GM15510 (cell line): ENCODE measurements at regions not wholly inside any gene's neighbourhood (a gene's known extent, or its start where the extent isn't known, plus 50 kb on each side); places are given as distances from the start of the nearest gene placed in this dataset.

Experiments used
- POLR2A ChIP-seq: IDR thresholded peaks from 3 replicates; pipeline ENCODE4 v1.6.1; 2011; ENCODE audit warnings: borderline replicate concordance; ENCODE audit not compliant: insufficient read length; ENCODE audit errors: extremely low read depth

DNA sequence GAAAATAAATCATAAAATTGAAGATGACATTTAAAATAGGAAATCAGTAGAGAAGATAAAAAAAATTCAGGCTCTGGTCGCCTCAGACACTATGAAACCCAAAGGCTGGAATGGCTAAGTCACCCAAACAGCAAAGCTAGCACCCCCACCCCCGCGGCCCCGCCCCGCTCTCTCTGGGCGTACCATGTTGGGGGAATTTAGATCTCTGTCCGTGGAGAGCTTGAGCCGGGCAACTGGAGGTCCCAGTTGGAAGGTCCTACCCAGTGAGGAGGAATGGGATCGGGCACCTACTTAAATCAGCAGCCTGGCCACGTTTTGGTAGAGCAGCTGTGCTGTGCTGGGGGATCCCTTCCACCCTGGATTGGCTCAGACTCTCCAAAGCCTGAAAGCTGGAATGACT, 150.6 kb upstream of the ANKRD55 start:
- TF ChIP-seq POLR2A, result no peak

DNA sequence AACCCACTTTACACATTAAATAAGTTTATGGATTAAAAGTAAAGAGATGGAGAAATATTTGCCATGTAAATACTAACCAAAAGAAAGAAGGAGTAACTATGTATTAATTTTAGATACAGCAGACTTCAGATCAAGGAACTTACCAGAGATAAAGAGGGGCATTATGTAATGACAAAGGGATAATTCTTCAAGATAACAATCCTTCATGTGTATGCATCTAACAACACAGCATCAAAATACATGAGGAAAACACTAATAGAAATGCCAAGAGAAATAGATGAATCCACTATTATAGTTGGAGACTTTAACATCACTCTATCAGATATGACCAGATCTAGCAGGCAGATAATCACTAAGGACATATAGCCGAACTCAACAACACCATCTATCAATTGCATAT, 149.8 kb upstream of the ANKRD55 start:
- TF ChIP-seq POLR2A, result no peak

DNA sequence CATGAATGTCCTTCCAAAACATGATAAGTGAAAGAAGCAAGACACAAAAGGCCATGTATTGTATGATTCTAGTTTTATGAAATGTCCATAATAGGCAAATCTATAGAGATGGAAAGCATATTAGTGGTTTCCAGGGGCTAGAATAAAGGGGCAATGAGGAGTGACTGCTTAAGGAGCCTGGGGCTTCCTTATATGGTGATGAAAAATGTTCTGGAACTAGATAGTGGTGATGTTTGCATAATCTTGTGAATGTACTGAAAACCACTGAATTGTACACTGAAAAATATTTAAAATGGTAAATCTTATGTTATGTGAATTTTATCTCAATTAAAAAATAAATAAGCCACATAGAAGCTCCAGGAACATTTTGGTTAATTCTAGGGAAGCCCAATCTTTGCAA, 144.4 kb upstream of the ANKRD55 start:
- no peak for TF ChIP-seq POLR2A

DNA sequence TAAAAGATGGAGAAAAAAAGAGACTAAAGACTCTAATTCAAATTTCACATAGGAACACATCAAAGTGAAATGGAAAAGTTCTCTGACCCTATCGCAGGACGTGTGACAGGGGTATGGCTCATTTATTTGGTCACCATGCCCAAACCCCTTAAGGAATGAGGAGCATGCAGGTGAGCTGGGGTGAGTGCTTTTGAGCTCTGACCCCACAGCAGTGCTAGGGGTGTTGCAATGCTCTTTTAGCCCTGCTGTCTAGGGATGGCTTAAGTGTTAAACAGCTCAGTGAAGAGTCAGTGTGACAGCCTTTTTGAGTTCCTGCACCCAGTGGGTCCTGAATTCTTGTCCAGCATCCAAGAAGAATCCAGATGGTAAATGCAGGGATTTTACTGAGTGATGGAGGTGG, 143.0 kb upstream of the ANKRD55 start:
- no peak for TF ChIP-seq POLR2A

DNA sequence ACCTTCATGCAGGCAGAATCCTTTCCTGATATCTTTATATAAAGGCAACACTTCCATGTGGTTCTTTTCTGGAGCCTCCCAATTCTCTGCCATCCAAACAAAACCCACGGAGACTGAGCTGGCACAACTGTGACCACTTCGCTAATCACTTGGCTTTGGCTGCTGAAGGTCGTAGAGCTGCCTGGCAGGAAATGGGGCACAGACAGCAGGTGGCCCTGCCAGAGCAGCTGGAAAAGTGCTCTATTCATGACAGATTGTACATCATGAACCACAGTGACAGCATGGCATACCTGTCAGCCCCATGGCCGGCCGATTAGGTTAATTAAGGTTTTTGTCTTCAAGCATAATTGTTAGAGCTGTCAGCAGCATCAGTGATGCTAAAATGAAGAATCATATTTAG, 141.9 kb upstream of the ANKRD55 start:
- TF ChIP-seq POLR2A, result no peak

DNA sequence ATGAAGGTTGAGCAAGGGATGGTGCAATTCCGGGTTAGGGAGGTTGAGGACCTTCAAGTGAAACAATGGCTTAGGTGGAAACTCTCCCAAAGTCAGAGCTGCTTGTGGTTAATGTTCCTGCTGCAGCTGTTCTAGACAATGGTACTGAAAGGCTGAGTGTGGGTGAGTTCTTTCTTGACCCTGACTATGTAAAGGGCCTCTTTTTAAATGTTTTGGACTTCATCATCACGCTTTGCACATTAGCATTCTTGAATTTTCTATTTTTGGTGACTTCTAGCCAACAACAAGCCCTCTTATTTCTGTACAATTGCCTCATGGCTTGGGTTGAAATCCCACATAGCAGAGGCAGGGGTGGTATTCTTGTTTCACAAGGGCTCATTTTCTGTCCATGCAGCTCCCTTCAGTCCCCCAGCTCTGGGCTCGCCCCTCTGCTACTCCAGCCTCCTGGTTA, 136.3 kb upstream of the ANKRD55 start:
- TF ChIP-seq POLR2A, result no peak

DNA sequence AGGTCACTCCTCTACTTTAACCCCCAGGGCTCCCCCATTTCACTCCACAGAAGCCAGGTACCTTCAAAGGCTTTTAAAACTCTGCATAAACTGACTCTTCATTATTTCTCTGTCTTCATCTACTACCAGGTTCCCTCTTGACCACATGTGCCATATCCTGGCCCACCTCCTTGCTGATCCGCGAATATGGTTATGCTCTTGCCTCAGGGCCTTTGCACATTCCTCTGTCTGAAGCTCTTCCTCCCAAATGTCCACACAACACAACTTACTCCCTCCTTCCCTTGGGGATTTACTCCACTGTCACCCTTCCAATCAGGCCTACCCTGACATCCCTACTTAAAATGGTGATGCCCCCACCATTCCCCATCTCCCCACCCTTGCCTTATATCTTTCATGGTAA, 134.6 kb upstream of the ANKRD55 start:
- TF ChIP-seq POLR2A, result no peak

DNA sequence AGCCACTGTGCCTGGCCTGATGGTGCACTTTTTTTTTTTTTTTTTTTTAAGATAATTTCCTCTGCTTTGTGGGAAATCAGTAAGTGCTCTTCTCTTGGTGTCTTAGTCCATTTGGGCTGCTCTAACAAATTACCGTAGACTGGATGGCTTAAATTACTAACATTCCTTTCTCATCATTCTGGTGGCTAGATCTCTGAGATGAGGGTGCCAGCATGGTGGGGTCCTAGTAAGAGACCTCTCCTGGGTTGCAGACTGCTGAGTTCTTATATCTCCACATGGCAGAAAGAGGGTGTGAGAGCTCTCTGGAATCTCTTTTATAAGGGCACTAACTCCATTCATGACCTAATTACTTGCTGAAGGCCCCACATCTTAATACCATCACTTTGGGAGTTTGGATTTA, 133.9 kb upstream of the ANKRD55 start:
- no peak for TF ChIP-seq POLR2A

DNA sequence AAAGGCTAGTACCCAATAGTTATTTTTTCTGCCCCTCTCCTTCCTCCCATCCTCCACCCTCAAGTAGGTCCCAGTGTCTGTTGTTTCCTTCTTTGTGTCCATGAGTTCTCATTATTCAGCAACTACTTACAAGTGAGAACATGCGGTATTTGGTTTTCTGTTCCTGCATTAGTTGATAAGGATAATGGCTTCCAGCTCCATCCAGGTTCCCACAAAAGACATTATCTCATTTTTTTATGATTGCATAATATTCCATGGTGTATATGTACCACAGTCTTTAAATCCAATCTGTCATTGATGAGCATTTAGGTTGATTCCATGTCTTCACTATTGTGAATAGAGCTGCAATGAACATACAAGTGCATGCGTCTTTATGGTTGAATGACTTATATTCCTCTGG, 128.3 kb upstream of the ANKRD55 start:
- TF ChIP-seq POLR2A, result no peak

DNA sequence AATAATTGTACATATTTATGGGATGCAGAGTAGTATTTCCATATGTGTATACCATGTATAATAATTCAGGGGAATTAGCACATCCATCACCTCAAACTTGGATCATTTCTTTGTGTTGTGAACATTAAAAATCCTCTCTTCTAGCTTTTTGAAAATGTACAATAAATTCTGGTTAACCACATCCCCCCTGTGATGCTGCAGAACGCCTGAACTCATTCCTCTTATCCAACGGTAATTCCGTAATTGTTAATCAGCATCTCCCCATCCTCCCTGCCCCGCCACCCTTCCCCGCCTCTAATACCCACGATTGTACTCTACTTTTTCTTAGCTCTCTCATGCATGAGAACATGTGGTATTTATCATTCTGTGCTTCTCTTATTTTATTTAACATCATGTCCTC, 127.7 kb upstream of the ANKRD55 start:
- TF ChIP-seq POLR2A, result no peak

DNA sequence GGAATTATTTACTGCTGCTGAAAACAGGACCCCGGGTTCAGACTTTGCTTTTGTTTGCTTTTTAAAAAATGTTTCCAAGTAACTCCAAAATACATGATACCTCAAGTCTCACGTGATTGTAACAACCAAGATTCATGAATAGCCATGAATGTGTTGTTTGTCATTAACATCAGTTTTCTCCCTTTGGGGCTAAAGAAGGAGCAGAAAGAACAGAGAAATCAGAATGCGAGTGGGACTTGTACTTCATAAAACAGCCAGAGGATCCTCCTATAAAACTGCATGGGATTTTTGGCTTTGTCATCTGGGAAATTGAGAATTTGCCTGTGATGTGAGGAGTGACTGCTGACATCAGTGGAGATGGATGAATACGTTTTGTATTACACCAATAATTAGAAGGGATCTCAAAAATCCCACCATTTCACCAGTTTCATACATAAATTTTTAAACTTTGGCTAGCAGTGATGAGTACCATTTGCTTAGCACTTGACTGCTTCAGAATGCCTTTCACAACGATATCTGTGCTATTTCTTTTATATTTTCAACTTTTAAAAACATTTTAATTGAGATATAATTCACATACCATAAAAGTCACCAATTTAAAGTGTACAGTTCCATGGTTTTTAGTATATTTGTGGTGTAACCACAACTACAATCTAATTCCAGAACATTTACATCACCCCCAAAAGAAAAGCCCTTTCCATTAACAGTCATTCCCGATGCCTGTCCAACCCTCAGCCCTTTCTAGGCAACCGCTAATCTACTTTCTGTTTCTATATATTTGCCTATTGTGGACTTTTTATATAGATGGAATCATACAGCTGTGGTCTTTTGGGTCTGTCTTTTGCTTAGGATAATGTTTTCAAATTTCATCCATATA, 126.9 kb upstream of the ANKRD55 start:
- TF ChIP-seq POLR2A, result no peak

DNA sequence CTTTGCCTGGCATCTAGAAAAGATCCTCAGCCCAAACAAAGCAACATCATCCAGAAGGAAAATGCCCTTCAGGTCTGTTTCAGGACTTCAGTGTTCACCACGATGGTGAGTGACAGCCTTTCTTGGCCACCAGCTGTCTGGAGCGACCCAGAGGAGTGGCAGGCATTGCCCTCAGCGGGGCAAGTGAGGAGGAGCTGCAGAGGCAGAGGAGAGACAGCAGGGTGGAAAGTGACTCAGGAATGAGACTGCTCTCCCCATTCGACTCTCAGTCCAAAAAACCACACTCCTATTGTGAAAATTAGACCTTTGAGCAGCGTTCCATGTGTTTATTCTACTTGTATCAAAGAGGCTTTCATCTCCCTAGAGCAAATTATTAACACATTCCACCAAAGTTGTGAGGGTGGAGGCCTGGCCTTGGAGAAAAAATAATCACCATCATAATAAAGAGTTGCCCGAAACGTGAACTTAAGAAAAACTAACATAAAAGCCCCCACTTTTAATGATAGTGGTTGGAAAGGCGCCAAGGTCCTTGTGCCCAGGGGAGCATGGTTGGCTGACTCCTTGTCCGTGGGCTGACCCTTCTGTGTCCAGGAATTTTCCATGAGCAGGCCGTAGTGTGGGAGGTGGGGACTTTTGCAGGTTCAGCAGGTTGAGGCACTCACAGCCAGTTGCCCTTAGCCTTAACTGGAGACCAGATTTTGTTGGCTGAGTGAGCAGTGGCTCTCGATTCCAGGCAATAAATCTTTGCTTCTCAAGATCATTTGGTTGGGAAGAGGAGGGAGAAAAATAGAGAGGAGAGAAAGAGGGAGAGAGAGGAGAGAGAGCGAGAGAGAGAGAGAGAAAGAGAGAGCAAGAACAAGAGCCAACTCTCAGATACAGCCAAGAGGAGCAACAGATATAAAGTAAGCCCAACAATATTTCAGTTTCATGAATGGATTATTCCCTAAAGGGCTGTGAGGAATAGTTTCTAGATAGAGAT, 125.9 kb upstream of the ANKRD55 start:
- no peak for TF ChIP-seq POLR2A

DNA sequence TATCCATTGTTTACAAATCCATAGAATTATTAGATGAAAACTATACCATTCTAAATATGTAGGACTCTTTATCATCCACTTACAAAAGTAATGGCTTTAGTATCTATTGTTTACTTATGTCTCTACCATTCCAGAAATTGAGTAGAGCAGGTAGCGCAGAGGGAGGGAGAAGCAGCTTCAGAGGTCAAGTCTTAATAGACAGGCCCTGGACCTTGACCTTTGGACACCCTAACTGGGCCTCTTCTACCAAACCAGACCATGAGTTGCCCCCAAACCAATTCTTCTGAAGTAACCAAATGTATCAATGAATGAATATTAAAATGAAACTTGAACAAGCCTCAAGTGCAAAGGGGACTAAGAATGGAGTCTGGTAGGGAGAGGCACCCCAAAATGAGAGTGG, 124.9 kb upstream of the ANKRD55 start:
- no peak for TF ChIP-seq POLR2A

DNA sequence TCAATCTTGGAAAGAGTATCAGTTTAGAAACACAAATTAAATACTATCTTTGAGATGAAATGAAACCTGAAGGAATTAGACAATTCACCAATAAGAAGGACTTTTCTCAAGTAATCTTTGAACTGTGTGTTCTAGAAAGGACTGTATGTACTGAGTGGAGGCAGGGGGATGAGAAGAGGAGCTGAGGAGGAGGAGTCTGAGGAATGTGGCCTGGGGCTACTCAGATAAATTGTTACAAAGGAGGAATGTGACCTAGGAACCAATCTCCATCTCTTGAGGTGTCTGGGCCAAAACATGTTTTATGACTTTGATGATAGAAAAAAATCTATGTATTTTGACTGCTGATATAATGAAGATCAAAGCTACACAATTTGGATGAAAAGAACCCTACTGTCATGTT, 124.3 kb upstream of the ANKRD55 start:
- no peak for TF ChIP-seq POLR2A

DNA sequence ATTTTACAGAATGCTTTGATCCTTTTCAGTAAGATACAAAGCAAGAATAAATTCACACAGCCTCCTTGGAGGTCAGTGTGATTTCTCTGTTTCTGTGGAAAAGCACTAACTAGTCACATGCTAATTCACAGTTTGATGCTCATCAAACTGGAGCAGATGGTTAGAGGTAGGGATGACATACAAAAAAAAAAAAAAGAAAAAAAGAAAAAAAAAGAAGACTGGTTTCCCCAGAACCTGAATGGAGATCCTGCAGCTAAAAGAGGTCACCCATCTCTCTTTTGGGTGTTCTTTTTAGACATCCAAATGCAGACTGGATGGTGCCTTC, 123.7 kb upstream of the ANKRD55 start:
- no peak for TF ChIP-seq POLR2A
